ENCODE measurements at regions not wholly inside any gene's neighbourhood (a gene's known extent, or its start where the extent isn't known, plus 50 kb on each side); places are given as distances from the start of the nearest gene placed in this dataset.

DNA sequence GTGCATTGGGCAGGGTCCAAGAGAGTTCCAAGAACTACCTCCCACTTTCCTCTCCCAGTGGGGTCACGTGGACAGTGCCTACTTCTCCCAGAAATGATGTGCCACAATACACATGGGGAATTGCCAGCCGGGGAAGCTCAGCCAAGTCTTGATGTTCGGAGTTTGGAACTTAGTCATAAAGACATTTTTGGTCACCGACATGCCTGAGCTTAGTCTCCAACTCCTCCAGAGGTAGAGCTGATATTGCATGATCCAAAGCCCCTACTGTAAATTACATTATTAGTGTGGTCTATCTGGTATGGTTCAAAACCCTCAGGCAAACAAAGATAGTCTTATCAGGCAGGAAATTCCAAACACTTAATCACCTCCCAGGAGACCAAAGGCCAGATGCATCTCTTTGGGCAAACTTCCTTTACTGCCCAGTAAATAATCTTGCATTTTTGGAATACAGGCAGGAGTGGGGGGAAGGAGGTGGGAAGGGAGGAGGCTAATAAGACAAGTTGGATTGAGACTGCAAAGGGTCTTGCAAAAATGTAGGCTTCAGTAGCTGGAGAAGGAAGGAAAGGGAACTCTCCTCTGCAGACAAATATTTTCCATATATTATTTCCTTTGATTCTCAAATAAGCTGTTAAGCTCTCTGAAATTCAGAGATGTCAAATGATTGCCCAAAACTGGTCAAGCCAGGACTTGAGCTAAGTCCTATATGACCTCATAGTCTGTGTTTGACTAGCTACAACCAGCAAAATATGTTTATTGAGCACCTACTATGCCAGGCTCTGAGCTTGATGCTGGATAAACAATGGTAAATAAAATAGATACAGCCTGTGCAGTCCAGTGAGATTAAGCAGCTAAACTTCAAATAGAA is 99.4 kb downstream of the DRD1 start:
- no peak for TF ChIP-seq POLR2AphosphoS5 (IDR thresholded peaks at IDR 0.05; ENCODE audit: low read depth, low read length)
- no peak for TF ChIP-seq POLR2A (IDR thresholded peaks at IDR 0.05; ENCODE audit: low read depth, low read length)
- TF ChIP-seq TAF1 (IDR thresholded peaks at IDR 0.05; ENCODE audit: borderline replicate concordance, low read depth, low read length) = no peak
